ENCODE measurements at regions not wholly inside any gene's neighbourhood (a gene's known extent, or its start where the extent isn't known, plus 50 kb on each side); places are given as distances from the start of the nearest gene placed in this dataset.
"Not testable (repeated sequence)": the region's sequence is repeated elsewhere in the genome, so short reads cannot be mapped to it uniquely, and the experiment has no call there.

- Mint-ChIP-seq H3K27me3 (no peaks in the 10 kb centered on the region), H3K36me3 (ENCODE audit: low read depth) (no peaks in the 10 kb centered on the region), H3K27ac (no peak overlapping the region), H3K4me1 (ENCODE audit: low read depth) (no peaks in the 10 kb centered on the region), H3K4me3 (no peak overlapping the region), H3K9me3 (peaks cover 5% of the 10 kb centered on the region)
These were observed 700.8 kb downstream of the MAT2B start for GRCh38 chr5:164206196-164206595.

- no peaks in the 10 kb centered on the region for H3K36me3 Mint-ChIP-seq (ENCODE audit: low read depth)
- H3K4me1 Mint-ChIP-seq (ENCODE audit: low read depth): no peaks in the 10 kb centered on the region
- no peaks in the 10 kb centered on the region for H3K27me3 Mint-ChIP-seq
- H3K27ac Mint-ChIP-seq: no peak overlapping the region
- H3K4me3 Mint-ChIP-seq: no peak overlapping the region
- no peaks in the 10 kb centered on the region for H3K9me3 Mint-ChIP-seq
These were observed 702.2 kb downstream of the MAT2B start for GRCh38 chr5:164207646-164208045.

GRCh38 chr5:164210491-164210890, 705.1 kb downstream of the MAT2B start:
- Mint-ChIP-seq H3K27me3 (no peaks in the 10 kb centered on the region), H3K27ac (no peak overlapping the region), H3K36me3 (ENCODE audit: low read depth) (no peaks in the 10 kb centered on the region), H3K9me3 (no peaks in the 10 kb centered on the region), H3K4me3 (no peak overlapping the region), H3K4me1 (ENCODE audit: low read depth) (no peaks in the 10 kb centered on the region)

GRCh38 chr5:164214698-164215097, 709.3 kb downstream of the MAT2B start:
- Mint-ChIP-seq H3K4me3 (no peak overlapping the region), H3K36me3 (ENCODE audit: low read depth) (no peaks in the 10 kb centered on the region), H3K27me3 (no peaks in the 10 kb centered on the region), H3K9me3 (no peaks in the 10 kb centered on the region), H3K27ac (no peak overlapping the region), H3K4me1 (ENCODE audit: low read depth) (no peaks in the 10 kb centered on the region)

- Mint-ChIP-seq H3K27me3 (no peaks in the 10 kb centered on the region), H3K27ac (no peak overlapping the region), H3K36me3 (ENCODE audit: low read depth) (no peaks in the 10 kb centered on the region), H3K4me3 (no peak overlapping the region), H3K9me3 (no peaks in the 10 kb centered on the region), H3K4me1 (ENCODE audit: low read depth) (no peaks in the 10 kb centered on the region)
These were observed 712.0 kb downstream of the MAT2B start for GRCh38 chr5:164217464-164217863.

GRCh38 chr5:164220522-164220921, 715.1 kb downstream of the MAT2B start:
- no peak overlapping the region for H3K27ac Mint-ChIP-seq
- peaks cover 5% of the 10 kb centered on the region for H3K9me3 Mint-ChIP-seq
- H3K36me3 Mint-ChIP-seq (ENCODE audit: low read depth): no peaks in the 10 kb centered on the region
- H3K4me3 Mint-ChIP-seq: no peak overlapping the region
- H3K27me3 Mint-ChIP-seq: no peaks in the 10 kb centered on the region
- H3K4me1 Mint-ChIP-seq (ENCODE audit: low read depth): no peaks in the 10 kb centered on the region

- Mint-ChIP-seq H3K4me1 (ENCODE audit: low read depth) (no peaks in the 10 kb centered on the region), H3K27me3 (no peaks in the 10 kb centered on the region), H3K36me3 (ENCODE audit: low read depth) (no peaks in the 10 kb centered on the region), H3K4me3 (no peak overlapping the region), H3K27ac (no peak overlapping the region), H3K9me3 (peaks cover 5% of the 10 kb centered on the region)
These were observed 718.8 kb downstream of the MAT2B start for GRCh38 chr5:164224236-164224635.

- H3K27ac Mint-ChIP-seq: no peak overlapping the region
- no peaks in the 10 kb centered on the region for H3K27me3 Mint-ChIP-seq
- no peak overlapping the region for H3K4me3 Mint-ChIP-seq
- no peaks in the 10 kb centered on the region for H3K4me1 Mint-ChIP-seq (ENCODE audit: low read depth)
- no peaks in the 10 kb centered on the region for H3K36me3 Mint-ChIP-seq (ENCODE audit: low read depth)
- peaks cover 5% of the 10 kb centered on the region for H3K9me3 Mint-ChIP-seq
These were observed 719.4 kb downstream of the MAT2B start for GRCh38 chr5:164224772-164225171.

- no peak overlapping the region for H3K27ac Mint-ChIP-seq
These were observed 724.9 kb downstream of the MAT2B start for GRCh38 chr5:164230341-164230740.

GRCh38 chr5:164233791-164234190, 728.4 kb downstream of the MAT2B start:
- H3K9me3 Mint-ChIP-seq: no peaks in the 10 kb centered on the region
- H3K27me3 Mint-ChIP-seq: no peaks in the 10 kb centered on the region
- no peaks in the 10 kb centered on the region for H3K4me1 Mint-ChIP-seq (ENCODE audit: low read depth)
- H3K4me3 Mint-ChIP-seq: no peak overlapping the region
- H3K27ac Mint-ChIP-seq: no peak overlapping the region
- no peaks in the 10 kb centered on the region for H3K36me3 Mint-ChIP-seq (ENCODE audit: low read depth)

More at GRCh38 chr5:164230341-164230740, 724.9 kb downstream of the MAT2B start:
- no peaks in the 10 kb centered on the region for H3K4me1 Mint-ChIP-seq (ENCODE audit: low read depth)
- no peak overlapping the region for H3K4me3 Mint-ChIP-seq
- H3K9me3 Mint-ChIP-seq: no peaks in the 10 kb centered on the region
- no peaks in the 10 kb centered on the region for H3K27me3 Mint-ChIP-seq
- no peaks in the 10 kb centered on the region for H3K36me3 Mint-ChIP-seq (ENCODE audit: low read depth)

GRCh38 chr5:164234321-164234720, 728.9 kb downstream of the MAT2B start:
- Mint-ChIP-seq H3K4me3 (no peak overlapping the region), H3K27ac (no peak overlapping the region), H3K4me1 (ENCODE audit: low read depth) (no peaks in the 10 kb centered on the region), H3K9me3 (no peaks in the 10 kb centered on the region), H3K36me3 (ENCODE audit: low read depth) (no peaks in the 10 kb centered on the region), H3K27me3 (no peaks in the 10 kb centered on the region)

GRCh38 chr5:164235300-164235891, 730.0 kb downstream of the MAT2B start:
- H3K4me3 Mint-ChIP-seq: no peak overlapping the region

GRCh38 chr5:164237486-164237885, 732.1 kb downstream of the MAT2B start:
- H3K4me1 Mint-ChIP-seq (ENCODE audit: low read depth): no peaks in the 10 kb centered on the region
- H3K9me3 Mint-ChIP-seq: peaks cover 4% of the 10 kb centered on the region
- H3K27me3 Mint-ChIP-seq: no peaks in the 10 kb centered on the region
- H3K27ac Mint-ChIP-seq: no peak overlapping the region
- H3K4me3 Mint-ChIP-seq: no peak overlapping the region
- no peaks in the 10 kb centered on the region for H3K36me3 Mint-ChIP-seq (ENCODE audit: low read depth)

More at GRCh38 chr5:164235300-164235891, 730.0 kb downstream of the MAT2B start:
- Mint-ChIP-seq H3K36me3 (ENCODE audit: low read depth) (no peaks in the 10 kb centered on the region), H3K4me1 (ENCODE audit: low read depth) (no peaks in the 10 kb centered on the region), H3K27ac (no peak overlapping the region), H3K27me3 (no peaks in the 10 kb centered on the region), H3K9me3 (peaks cover 4% of the 10 kb centered on the region)

GRCh38 chr5:164251781-164252180, 746.4 kb downstream of the MAT2B start:
- not testable (repeated sequence) for H3K9me3 Mint-ChIP-seq; H3K27me3 Mint-ChIP-seq; H3K4me3 Mint-ChIP-seq; H3K4me1 Mint-ChIP-seq (ENCODE audit: low read depth); H3K27ac Mint-ChIP-seq; H3K36me3 Mint-ChIP-seq (ENCODE audit: low read depth)

- Mint-ChIP-seq H3K27ac (no peak overlapping the region), H3K27me3 (no peaks in the 10 kb centered on the region), H3K9me3 (no peaks in the 10 kb centered on the region), H3K36me3 (ENCODE audit: low read depth) (no peaks in the 10 kb centered on the region), H3K4me3 (no peak overlapping the region), H3K4me1 (ENCODE audit: low read depth) (no peaks in the 10 kb centered on the region)
These were observed 748.3 kb downstream of the MAT2B start for GRCh38 chr5:164253764-164254163.

- no peaks in the 10 kb centered on the region for H3K36me3 Mint-ChIP-seq (ENCODE audit: low read depth)
- no peaks in the 10 kb centered on the region for H3K9me3 Mint-ChIP-seq
- H3K27me3 Mint-ChIP-seq: no peaks in the 10 kb centered on the region
- H3K4me1 Mint-ChIP-seq (ENCODE audit: low read depth): no peaks in the 10 kb centered on the region
- H3K4me3 Mint-ChIP-seq: no peak overlapping the region
- no peak overlapping the region for H3K27ac Mint-ChIP-seq
These were observed 750.3 kb downstream of the MAT2B start for GRCh38 chr5:164255598-164256213.
